OCI-LY7 (cell line): ENCODE measurements at regions not wholly inside any gene's neighbourhood (a gene's known extent, or its start where the extent isn't known, plus 50 kb on each side); places are given as distances from the start of the nearest gene placed in this dataset.

Experiments used
- BruUV-seq: library from RNA; stranded (reverse); fragments of 400-500 nt; replicated peaks from 2 replicates; lab custom pipeline; 2021; lab: Mats Ljungman, UMichigan
- CTCF ChIA-PET: fragments of 300-600 bp; sonication (Branson Sonifier 250); formaldehyde crosslinking; loops from one replicate; lab custom pipeline; 2022; ENCODE audit warnings: antibody characterized with exemption; ENCODE audit not compliant: unreplicated experiment; lab: Charles Lee
- POLR2A ChIA-PET: fragments of 300-600 bp; sonication (Branson Sonifier 250); formaldehyde crosslinking; loops from one replicate; lab custom pipeline; 2022; ENCODE audit warnings: antibody characterized with exemption; lab: Charles Lee
- DNase-seq: peaks from one replicate; pipeline ENCODE4 v3.0.0-alpha.2; 2015; ENCODE audit warnings: low spot score
- H2AFZ ChIP-seq: fragments of 200-600 bp; sonication (generic), shearing (Covaris generic); 2 replicates; pipeline ENCODE4 v1.6.1; 2014; ENCODE audit warnings: mild to moderate bottlenecking, antibody characterized with exemption, low read length, moderate library complexity
- H3K27ac ChIP-seq: fragments of 200-600 bp; sonication (generic); 2 replicates; pipeline ENCODE4 v1.5.1; 2014; ENCODE audit warnings: mixed run types, low read depth, mild to moderate bottlenecking, moderate library complexity, low read length, inconsistent platforms; ENCODE audit not compliant: poor library complexity, severe bottlenecking
- H3K36me3 ChIP-seq: fragments of 200-600 bp; sonication (generic); 2 replicates; pipeline ENCODE4 v1.6.1; 2014; ENCODE audit warnings: mild to moderate bottlenecking, antibody characterized with exemption, low read length, moderate library complexity, mixed read lengths; ENCODE audit not compliant: insufficient read depth
- H3K4me1 ChIP-seq: fragments of 200-600 bp; sonication (generic); 2 replicates; pipeline ENCODE4 v1.5.1; 2014; ENCODE audit warnings: mild to moderate bottlenecking, low read length; ENCODE audit not compliant: insufficient read depth, poor library complexity, severe bottlenecking
- H3K4me2 ChIP-seq: fragments of 200-600 bp; sonication (generic); 2 replicates; pipeline ENCODE4 v1.6.1; 2014; ENCODE audit warnings: mild to moderate bottlenecking, low read length
- H3K4me3 ChIP-seq: fragments of 200-600 bp; sonication (generic); 2 replicates; pipeline ENCODE4 v1.5.1; 2014; ENCODE audit warnings: mild to moderate bottlenecking, low read depth, low read length; ENCODE audit not compliant: poor library complexity, severe bottlenecking
- H3K79me2 ChIP-seq: fragments of 200-600 bp; sonication (generic); 2 replicates; pipeline ENCODE4 v1.6.1; 2016; ENCODE audit warnings: low read depth, mild to moderate bottlenecking, low read length, moderate library complexity, mixed read lengths; ENCODE audit not compliant: insufficient read depth
- H3K9me2 ChIP-seq: fragments of 200-600 bp; sonication (generic); 2 replicates; pipeline ENCODE4 v1.6.1; 2016; ENCODE audit warnings: mild to moderate bottlenecking, low read length, mixed read lengths; ENCODE audit not compliant: insufficient read depth
- H3K9me3 ChIP-seq: fragments of 200-600 bp; sonication (generic); 2 replicates; pipeline ENCODE4 v1.6.1; 2014; ENCODE audit warnings: mild to moderate bottlenecking, mixed run types, low read length, mixed read lengths
- H4K20me1 ChIP-seq: fragments of 200-600 bp; sonication (generic); 2 replicates; pipeline ENCODE4 v1.6.1; 2014; ENCODE audit warnings: mild to moderate bottlenecking, antibody characterized with exemption, low read length, moderate library complexity, mixed read lengths; ENCODE audit not compliant: insufficient read depth
- CTCF ChIP-seq: fragments of 200-600 bp; sonication (generic); conservative IDR thresholded peaks from 2 replicates; pipeline ENCODE4 v1.5.1; 2014; ENCODE audit warnings: mild to moderate bottlenecking, antibody characterized with exemption, low read length, moderate library complexity, mixed read lengths
- EZH2phosphoT487 ChIP-seq: fragments of 200-600 bp; sonication (generic); IDR thresholded peaks from 2 replicates; pipeline ENCODE4 v1.6.1; 2018; ENCODE audit warnings: low read depth, borderline replicate concordance, mild to moderate bottlenecking, mixed run types, antibody characterized with exemption, low read length, moderate library complexity, mixed read lengths
- intact Hi-C: fragments of 100-400 bp; cut with micrococcal nuclease; formaldehyde crosslinking; loops from one replicate; pipeline ENCODE4 v1.10.0; 2022; ENCODE audit not compliant: unreplicated experiment

GRCh38 chr5:21164425-21164824 lies 1176.4 kb upstream of the CDH18 start:
- TF ChIP-seq EZH2phosphoT487 = no peak
- no peak for TF ChIP-seq CTCF
- Histone ChIP-seq H3K79me2 (no peaks in the 10 kb centered on the region), H3K36me3 (no peaks in the 10 kb centered on the region), H3K4me3 (no peak overlapping the region), H2AFZ (no peak overlapping the region), H3K27ac (no peak overlapping the region), H3K9me3 (no peaks in the 10 kb centered on the region), H4K20me1 (no peaks in the 10 kb centered on the region), H3K4me2 (no peak overlapping the region), H3K9me2 (no peaks in the 10 kb centered on the region), H3K4me1 (no peaks in the 10 kb centered on the region)
- no peak for DNase-seq
- BruUV-seq = no TSS peak
- POLR2A ChIA-PET = no interaction called here
- CTCF ChIA-PET = no interaction called here
- intact Hi-C loops = no loop called here

GRCh38 chr5:21159510-21160059 lies 1171.6 kb upstream of the CDH18 start:
- no peak overlapping the region for H2AFZ ChIP-seq
- no peak overlapping the region for H3K4me2 ChIP-seq
- no peak overlapping the region for H3K4me3 ChIP-seq
- H4K20me1 ChIP-seq = no peaks in the 10 kb centered on the region
- POLR2A ChIA-PET = interaction anchor here (0.5 to 0.6 kb wide), 2 partner anchors 25 to 508 kb away, joined by 3 read pairs; no protein-coding TSS in a partner anchor
- no peak for TF ChIP-seq EZH2phosphoT487
- TF ChIP-seq CTCF = no peak
- BruUV-seq = no TSS peak
- H3K79me2 ChIP-seq = no peaks in the 10 kb centered on the region
- no peaks in the 10 kb centered on the region for H3K9me3 ChIP-seq
- H3K9me2 ChIP-seq = no peaks in the 10 kb centered on the region
- CTCF ChIA-PET = no interaction called here
- H3K4me1 ChIP-seq = no peaks in the 10 kb centered on the region
- no peak overlapping the region for H3K27ac ChIP-seq
- no peak for DNase-seq
- no peaks in the 10 kb centered on the region for H3K36me3 ChIP-seq
- intact Hi-C loops = no loop called here

- DNase-seq = no peak
- no TSS peak for BruUV-seq
- H3K4me2 ChIP-seq = no peak overlapping the region
- no peaks in the 10 kb centered on the region for H3K4me1 ChIP-seq
- no peak overlapping the region for H3K27ac ChIP-seq
- no peak overlapping the region for H3K4me3 ChIP-seq
- no peaks in the 10 kb centered on the region for H4K20me1 ChIP-seq
- H3K79me2 ChIP-seq = no peaks in the 10 kb centered on the region
- H3K9me2 ChIP-seq = no peaks in the 10 kb centered on the region
- TF ChIP-seq CTCF = no peak
- no peak for TF ChIP-seq EZH2phosphoT487
- intact Hi-C loops = no loop called here
- no peaks in the 10 kb centered on the region for H3K9me3 ChIP-seq
- ChIA-PET CTCF (no interaction called here), POLR2A (no interaction called here)
- no peak overlapping the region for H2AFZ ChIP-seq
- H3K36me3 ChIP-seq = no peaks in the 10 kb centered on the region
Observed at GRCh38 chr5:21154526-21154925, 1166.5 kb upstream of the CDH18 start.
